Loucy (cell line): ENCODE measurements at regions not wholly inside any gene's neighbourhood (a gene's known extent, or its start where the extent isn't known, plus 50 kb on each side); places are given as distances from the start of the nearest gene placed in this dataset.

Experiments
- EZH2phosphoT487 ChIP-seq: fragments of 200-600 bp; IDR thresholded peaks from 2 replicates; pipeline ENCODE4 v1.6.1; 2018; ENCODE audit warnings: antibody characterized with exemption, mild to moderate bottlenecking, moderate library complexity, borderline replicate concordance
- TF ChIP-seq, protein P1 (sequence below): fragments of 200-600 bp; sonication (generic); conservative IDR thresholded peaks from 2 replicates; pipeline ENCODE4 v1.5.1; 2014; ENCODE audit warnings: mild to moderate bottlenecking, antibody characterized with exemption, low read length

DNA sequence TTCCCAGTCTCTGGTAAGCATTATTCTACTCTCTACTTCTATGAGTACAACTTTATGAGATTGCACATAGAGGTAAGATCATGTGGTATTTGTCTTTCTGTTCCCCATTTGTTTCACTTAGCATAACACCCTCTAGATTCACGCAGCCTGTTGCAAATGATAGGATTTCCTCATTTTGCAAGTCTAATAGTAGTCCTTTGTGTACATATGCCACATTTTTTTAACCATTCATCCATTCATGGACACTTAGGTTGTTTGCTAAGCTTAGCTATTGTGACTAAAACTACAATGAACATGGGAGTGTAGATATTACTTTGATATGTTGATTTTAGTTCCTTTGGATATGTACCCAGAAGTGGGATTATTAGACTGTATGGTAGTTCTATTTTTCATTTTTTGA is 717.9 kb upstream of the ALCAM start:
- TF ChIP-seq, protein P1, sequence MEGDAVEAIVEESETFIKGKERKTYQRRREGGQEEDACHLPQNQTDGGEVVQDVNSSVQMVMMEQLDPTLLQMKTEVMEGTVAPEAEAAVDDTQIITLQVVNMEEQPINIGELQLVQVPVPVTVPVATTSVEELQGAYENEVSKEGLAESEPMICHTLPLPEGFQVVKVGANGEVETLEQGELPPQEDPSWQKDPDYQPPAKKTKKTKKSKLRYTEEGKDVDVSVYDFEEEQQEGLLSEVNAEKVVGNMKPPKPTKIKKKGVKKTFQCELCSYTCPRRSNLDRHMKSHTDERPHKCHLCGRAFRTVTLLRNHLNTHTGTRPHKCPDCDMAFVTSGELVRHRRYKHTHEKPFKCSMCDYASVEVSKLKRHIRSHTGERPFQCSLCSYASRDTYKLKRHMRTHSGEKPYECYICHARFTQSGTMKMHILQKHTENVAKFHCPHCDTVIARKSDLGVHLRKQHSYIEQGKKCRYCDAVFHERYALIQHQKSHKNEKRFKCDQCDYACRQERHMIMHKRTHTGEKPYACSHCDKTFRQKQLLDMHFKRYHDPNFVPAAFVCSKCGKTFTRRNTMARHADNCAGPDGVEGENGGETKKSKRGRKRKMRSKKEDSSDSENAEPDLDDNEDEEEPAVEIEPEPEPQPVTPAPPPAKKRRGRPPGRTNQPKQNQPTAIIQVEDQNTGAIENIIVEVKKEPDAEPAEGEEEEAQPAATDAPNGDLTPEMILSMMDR = no peak
- no peak for TF ChIP-seq EZH2phosphoT487
